Upper lobe of left lung (tissue), 6 donors: ENCODE measurements at regions not wholly inside any gene's neighbourhood (a gene's known extent, or its start where the extent isn't known, plus 50 kb on each side); places are given as distances from the start of the nearest gene placed in this dataset.
"Not testable (repeated sequence)": the region's sequence is repeated elsewhere in the genome, so short reads cannot be mapped to it uniquely, and the experiment has no call there.

Source experiments
- ATAC-seq, 2 donors: fragments of 200-7000 bp; cut with Tn5 transposase; one replicate each; pipeline ENCODE4 v1.9.1; 2022; ENCODE audit warnings: mild to moderate bottlenecking in 2 of 2, moderate library complexity in 2 of 2; ENCODE audit not compliant: low FRiP score in 2 of 2
- DNase-seq, 2 donors: peaks; one replicate each; pipeline ENCODE4 v3.0.0-alpha.2; 2019 to 2020
- H3K27ac ChIP-seq, 4 donors: fragments of 200-600 bp; sonication (generic); one replicate each; pipeline ENCODE4 v1.5.1; 2016 to 2019
- H3K27me3 ChIP-seq, 4 donors: fragments of 200-600 bp; sonication (generic); one replicate each; pipeline ENCODE4 v1.5.1; 2017 to 2019
- H3K36me3 ChIP-seq, 4 donors: fragments of 200-600 bp; sonication (generic); one replicate each; pipeline ENCODE4 v1.5.1; 2016 to 2019
- H3K4me1 ChIP-seq, 4 donors: fragments of 200-600 bp; sonication (generic); one replicate each; pipeline ENCODE4 v1.5.1; 2018 to 2019
- H3K4me3 ChIP-seq, 4 donors: fragments of 200-600 bp; sonication (generic); one replicate each; pipeline ENCODE4 v1.5.1; 2017 to 2019; ENCODE audit warnings: mild to moderate bottlenecking in 2 of 4, moderate library complexity in 1 of 4
- H3K9me3 ChIP-seq, 4 donors: fragments of 200-600 bp; sonication (generic); one replicate each; pipeline ENCODE4 v1.5.1; 2018 to 2019
- EP300 ChIP-seq, 4 donors: sonication (generic); formaldehyde crosslinking; IDR thresholded peaks; one replicate each; pipeline ENCODE4 v1.5.1; 2017; ENCODE audit warnings: antibody characterized with exemption in 4 of 4, control low read depth in 2 of 4
- POLR2A ChIP-seq, 4 donors: fragments of 450-650 bp; IDR thresholded peaks; one replicate each; pipeline ENCODE4 v1.5.1; 2016 to 2017; ENCODE audit warnings: antibody characterized with exemption in 4 of 4, mild to moderate bottlenecking in 2 of 4
- POLR2AphosphoS5 ChIP-seq, 2 donors: sonication (generic); formaldehyde crosslinking; IDR thresholded peaks; one replicate each; pipeline ENCODE4 v1.5.1; 2017; ENCODE audit warnings: antibody characterized with exemption in 2 of 2
- WGBS, 2 donors: methylation state at CpG; one replicate each; pipeline ENCODE4 v1.1.5; 2017 to 2018; 5-methylcytosine and 5-hydroxymethylcytosine counted together
- TF ChIP-seq, protein P1 (sequence below), 6 experiments: fragments of 450-650 bp in 4 of 6; fragments of 200-600 bp in 2 of 6; sonication (generic) in 2 of 6; IDR thresholded peaks; one replicate each; pipeline ENCODE4 v1.5.1; 2016 to 2019; ENCODE audit warnings: antibody characterized with exemption in 6 of 6
- donor health status: DM: no; HTN: no; CAD: no; lungs with moderate emphysema.
- donor health status: DM: no; HTN: yes; CAD: no; lungs with severe emphysema.

DNA sequence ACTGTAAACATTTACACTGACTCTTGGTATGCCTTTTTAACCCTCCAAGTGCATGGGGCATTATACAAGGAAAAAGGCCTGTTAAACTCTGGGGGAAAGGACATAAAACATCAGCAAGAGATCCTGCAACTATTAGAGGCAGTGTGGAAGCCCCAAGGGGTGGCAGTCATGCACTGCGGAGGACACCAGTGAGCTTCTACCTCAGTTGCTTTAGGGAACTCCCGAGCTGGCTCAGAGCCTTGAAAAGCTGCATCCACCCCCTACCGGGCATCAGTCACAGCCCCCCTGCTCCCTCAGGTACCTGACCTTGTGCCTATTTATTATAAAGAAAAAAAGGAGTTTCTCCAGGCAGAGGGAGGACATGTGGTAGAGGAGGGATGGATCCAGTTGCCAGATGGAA is 695.6 kb upstream of the LMO3 start:
- TF ChIP-seq POLR2A (IDR thresholded peaks at IDR 0.05) (no peak), EP300 (IDR thresholded peaks at IDR 0.05) (no peak), POLR2AphosphoS5 (IDR thresholded peaks at IDR 0.05) (no peak)
- TF ChIP-seq, protein P1, sequence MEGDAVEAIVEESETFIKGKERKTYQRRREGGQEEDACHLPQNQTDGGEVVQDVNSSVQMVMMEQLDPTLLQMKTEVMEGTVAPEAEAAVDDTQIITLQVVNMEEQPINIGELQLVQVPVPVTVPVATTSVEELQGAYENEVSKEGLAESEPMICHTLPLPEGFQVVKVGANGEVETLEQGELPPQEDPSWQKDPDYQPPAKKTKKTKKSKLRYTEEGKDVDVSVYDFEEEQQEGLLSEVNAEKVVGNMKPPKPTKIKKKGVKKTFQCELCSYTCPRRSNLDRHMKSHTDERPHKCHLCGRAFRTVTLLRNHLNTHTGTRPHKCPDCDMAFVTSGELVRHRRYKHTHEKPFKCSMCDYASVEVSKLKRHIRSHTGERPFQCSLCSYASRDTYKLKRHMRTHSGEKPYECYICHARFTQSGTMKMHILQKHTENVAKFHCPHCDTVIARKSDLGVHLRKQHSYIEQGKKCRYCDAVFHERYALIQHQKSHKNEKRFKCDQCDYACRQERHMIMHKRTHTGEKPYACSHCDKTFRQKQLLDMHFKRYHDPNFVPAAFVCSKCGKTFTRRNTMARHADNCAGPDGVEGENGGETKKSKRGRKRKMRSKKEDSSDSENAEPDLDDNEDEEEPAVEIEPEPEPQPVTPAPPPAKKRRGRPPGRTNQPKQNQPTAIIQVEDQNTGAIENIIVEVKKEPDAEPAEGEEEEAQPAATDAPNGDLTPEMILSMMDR (IDR thresholded peaks at IDR 0.05): no peak
- Histone ChIP-seq H3K4me3 (no peak overlapping the region), H3K9me3 (peaks cover 0 to 25% (median 3%) of the 10 kb centered on the region in 4 donors), H3K36me3 (no peaks in the 10 kb centered on the region), H3K27me3 (no peaks in the 10 kb centered on the region), H3K27ac (no peak overlapping the region), H3K4me1 (no peaks in the 10 kb centered on the region)
- WGBS, 2 donors: 71 to 80% methylated on average over 3 of the region's 3 CpGs
- DNase-seq (no peak), ATAC-seq (no peak)

DNA sequence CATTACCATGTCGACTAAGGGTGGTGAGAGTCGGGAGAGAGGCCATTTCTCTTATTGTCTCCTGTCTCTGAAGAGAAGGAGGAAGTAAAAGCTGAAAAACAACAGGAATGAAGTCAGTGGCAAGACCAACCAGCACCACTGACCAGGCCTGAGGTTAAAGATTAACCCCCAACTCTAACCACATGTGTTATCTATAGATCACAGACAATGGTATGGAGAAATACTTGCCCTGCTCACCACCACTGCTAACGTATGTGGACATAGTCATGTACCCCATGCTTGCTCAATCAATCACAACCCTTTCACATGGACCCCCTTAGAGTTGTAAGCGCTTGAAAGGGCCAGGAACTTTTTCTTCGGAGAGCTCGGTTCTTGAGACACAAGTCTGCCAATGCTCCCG is 690.9 kb upstream of the LMO3 start:
- Histone ChIP-seq H3K27me3 (no peaks in the 10 kb centered on the region), H3K36me3 (no peaks in the 10 kb centered on the region), H3K4me3 (no peak overlapping the region), H3K9me3 (peaks cover 0 to 6% (median 3%) of the 10 kb centered on the region in 4 donors), H3K27ac (no peak overlapping the region), H3K4me1 (no peaks in the 10 kb centered on the region)
- ATAC-seq (no peak), DNase-seq (no peak)
- 85 to 87% methylated on average over 7 of the region's 7 CpGs for WGBS, 2 donors
- TF ChIP-seq POLR2A (IDR thresholded peaks at IDR 0.05) (no peak), EP300 (IDR thresholded peaks at IDR 0.05) (no peak), POLR2AphosphoS5 (IDR thresholded peaks at IDR 0.05) (no peak)
- TF ChIP-seq, protein P1 (IDR thresholded peaks at IDR 0.05): no peak

DNA sequence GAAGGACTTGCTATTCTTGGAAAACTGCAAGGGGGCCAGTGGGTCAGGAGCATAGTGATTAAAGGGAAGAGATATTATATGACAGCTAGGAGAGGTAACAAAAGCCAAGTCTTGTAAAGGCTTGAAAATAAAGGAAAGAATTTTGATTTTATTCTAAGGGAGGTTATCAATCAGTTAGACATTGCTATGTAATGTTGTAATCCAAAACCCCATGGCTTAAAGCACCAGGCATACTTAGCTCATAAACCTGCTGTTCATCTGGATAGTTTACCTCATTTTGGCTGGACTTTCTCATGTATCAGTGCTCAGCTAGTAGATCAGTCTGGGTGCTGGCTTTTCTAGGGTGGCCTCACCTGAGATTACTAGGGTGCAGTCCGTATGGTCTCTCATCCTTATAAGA is 680.9 kb upstream of the LMO3 start:
- H3K36me3 ChIP-seq: no peaks in the 10 kb centered on the region
- 90% methylated on average over 1 of the region's 1 CpG for whole genome bisulfite sequencing, 2 donors
- peaks cover 3 to 8% (median 5%) of the 10 kb centered on the region in 4 donors for H3K9me3 ChIP-seq
- no peak overlapping the region for H3K4me3 ChIP-seq
- ATAC-seq (no peak), DNase-seq (no peak)
- H3K27me3 ChIP-seq: no peaks in the 10 kb centered on the region
- no peak overlapping the region for H3K27ac ChIP-seq
- no peak for TF ChIP-seq POLR2A (IDR thresholded peaks at IDR 0.05)
- no peaks in the 10 kb centered on the region for H3K4me1 ChIP-seq

DNA sequence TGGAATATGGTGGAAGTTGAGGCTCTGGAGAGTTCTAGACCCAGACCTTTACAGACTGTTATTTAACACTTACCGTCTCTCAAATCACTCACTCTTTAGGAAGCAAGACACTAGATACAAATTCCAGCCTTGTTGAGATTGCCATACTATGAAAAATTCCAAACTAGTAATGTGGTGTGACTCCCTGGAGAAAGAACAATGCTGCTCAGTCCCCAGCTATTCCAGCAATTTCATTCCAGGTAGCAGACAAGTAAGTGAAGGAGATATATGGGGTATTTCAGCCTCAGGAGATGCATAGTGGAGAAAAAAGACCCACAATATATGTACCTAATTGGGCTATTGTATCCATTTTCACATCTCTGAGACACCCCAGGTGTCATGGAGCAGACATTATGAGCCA is 678.9 kb upstream of the LMO3 start:
- DNase-seq (no peak), ATAC-seq (no peak)
- 95 to 100% methylated on average over 1 of the region's 1 CpG for WGBS, 2 donors
- Histone ChIP-seq H3K27me3 (no peaks in the 10 kb centered on the region), H3K27ac (no peak overlapping the region), H3K4me3 (no peak overlapping the region), H3K36me3 (no peaks in the 10 kb centered on the region), H3K4me1 (no peaks in the 10 kb centered on the region), H3K9me3 (peaks cover 3 to 8% (median 5%) of the 10 kb centered on the region in 4 donors)
- TF ChIP-seq POLR2AphosphoS5 (IDR thresholded peaks at IDR 0.05) (no peak), POLR2A (IDR thresholded peaks at IDR 0.05) (no peak), EP300 (IDR thresholded peaks at IDR 0.05) (no peak)
- TF ChIP-seq, protein P1 (IDR thresholded peaks at IDR 0.05): no peak

DNA sequence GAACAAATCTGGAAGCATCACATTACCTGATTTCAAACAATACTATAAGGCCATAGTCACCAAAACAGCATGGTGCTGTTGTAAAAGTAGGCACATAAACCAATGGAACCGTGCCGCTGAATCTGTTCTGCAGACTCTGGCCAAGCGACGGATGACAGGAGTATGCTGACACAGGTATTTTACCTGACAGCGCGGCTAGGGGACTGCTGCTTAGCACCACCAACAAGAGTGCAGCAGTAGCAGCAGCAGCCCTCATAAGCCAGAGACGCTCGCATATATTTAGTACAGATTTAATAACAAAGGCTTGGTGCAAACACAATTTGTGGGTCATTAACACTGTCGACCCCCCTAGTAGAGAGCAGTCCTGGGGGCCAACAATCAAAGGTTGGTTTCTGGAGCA is 677.6 kb upstream of the LMO3 start:
- no peak for DNase-seq
- no peak overlapping the region for H3K27ac ChIP-seq
- WGBS, 2 donors: 88 to 91% methylated on average over 9 of the region's 9 CpGs
- TF ChIP-seq, protein P1 (IDR thresholded peaks at IDR 0.05): no peak
- TF ChIP-seq POLR2AphosphoS5 (IDR thresholded peaks at IDR 0.05) (no peak), POLR2A (IDR thresholded peaks at IDR 0.05) (no peak), EP300 (IDR thresholded peaks at IDR 0.05) (no peak)
- no peaks in the 10 kb centered on the region for H3K36me3 ChIP-seq
- no peak for ATAC-seq
- H3K4me3 ChIP-seq: no peak overlapping the region
- peaks cover 3 to 8% (median 5%) of the 10 kb centered on the region in 4 donors for H3K9me3 ChIP-seq
- H3K27me3 ChIP-seq: no peaks in the 10 kb centered on the region
- H3K4me1 ChIP-seq: no peaks in the 10 kb centered on the region

DNA sequence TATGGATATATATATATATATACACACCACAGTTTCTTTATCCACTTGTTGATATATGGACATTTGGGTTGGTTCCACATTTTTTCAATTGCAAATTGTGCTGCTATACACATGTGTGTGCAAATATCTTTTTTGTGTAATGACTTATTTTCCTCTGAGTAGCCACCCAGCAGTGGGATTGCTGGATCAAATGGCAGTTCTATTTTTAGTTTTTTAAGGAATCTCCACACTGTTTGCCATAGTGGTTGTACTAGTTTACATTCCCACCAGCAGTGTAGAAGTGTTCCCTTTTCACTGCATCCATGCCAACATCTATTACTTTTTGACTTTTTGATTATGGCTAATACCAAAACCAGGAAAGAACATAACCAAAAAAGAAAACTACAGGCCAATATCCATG is 676.2 kb upstream of the LMO3 start:
- ATAC-seq, DNase-seq, H3K27me3 ChIP-seq, H3K9me3 ChIP-seq, H3K4me3 ChIP-seq, H3K4me1 ChIP-seq, H3K36me3 ChIP-seq, H3K27ac ChIP-seq: not testable (repeated sequence)
